SU-DHL-6 (cell line): ENCODE measurements at regions not wholly inside any gene's neighbourhood (a gene's known extent, or its start where the extent isn't known, plus 50 kb on each side); places are given as distances from the start of the nearest gene placed in this dataset.

Source experiments
- CTCF ChIP-seq: fragments of 200-600 bp; sonication (generic); IDR thresholded peaks from one replicate; pipeline ENCODE4 v1.5.1; 2017; ENCODE audit warnings: antibody characterized with exemption, mild to moderate bottlenecking, low read length, moderate library complexity; ENCODE audit not compliant: insufficient read depth, poor library complexity, severe bottlenecking
- EZH2phosphoT487 ChIP-seq: fragments of 200-600 bp; sonication (generic), shearing (Covaris generic); conservative IDR thresholded peaks from 2 replicates; pipeline ENCODE4 v1.6.1; 2018; ENCODE audit warnings: mild to moderate bottlenecking, antibody characterized with exemption, low read length, moderate library complexity, mixed read lengths

DNA sequence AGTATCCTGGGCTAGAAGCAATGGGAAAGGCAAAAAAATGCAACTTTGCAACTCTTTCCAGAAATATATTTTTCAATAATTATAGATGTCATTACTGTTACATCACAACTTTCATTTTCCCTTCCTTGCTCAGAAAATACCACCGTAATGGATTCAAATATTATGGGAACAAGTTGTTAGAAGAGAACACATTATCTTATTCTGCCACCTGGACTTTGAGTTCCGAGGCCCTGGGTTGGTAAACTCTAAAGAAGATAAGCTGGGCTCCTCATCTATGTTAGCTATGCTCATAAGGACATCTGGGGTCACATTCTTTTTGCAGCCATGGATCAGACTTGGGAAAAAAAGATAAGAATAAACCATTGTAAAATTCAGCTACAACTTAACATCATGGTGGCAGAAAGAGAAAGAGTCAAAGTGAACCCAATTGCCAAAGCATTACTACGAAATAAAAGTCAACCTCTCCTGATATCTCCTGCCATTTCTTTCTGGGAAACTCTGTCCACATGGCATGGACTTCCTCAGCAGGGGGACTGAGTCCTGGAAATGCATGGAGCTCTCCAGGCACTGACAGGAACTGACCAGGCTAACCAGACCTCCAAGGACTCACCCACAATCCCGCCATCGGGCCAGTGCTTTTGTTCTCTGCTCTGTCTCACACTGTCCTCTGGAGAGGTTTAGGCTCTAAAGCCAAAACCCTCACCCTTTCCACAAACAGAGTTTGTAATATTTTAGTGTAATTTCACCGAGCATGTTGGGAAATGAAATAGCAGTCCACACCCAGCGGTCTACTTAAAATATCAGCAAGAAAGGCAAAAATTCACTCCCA is 499.1 kb upstream of the RUNX1 start:
- TF ChIP-seq CTCF (no peak), EZH2phosphoT487 (no peak)
